Ishikawa (cell line): ENCODE measurements at regions not wholly inside any gene's neighbourhood (a gene's known extent, or its start where the extent isn't known, plus 50 kb on each side); places are given as distances from the start of the nearest gene placed in this dataset.

Source experiments
- CEBPB ChIP-seq: IDR thresholded peaks from 2 replicates; pipeline ENCODE4 v1.6.1; 2012
- CREB1 ChIP-seq: IDR thresholded peaks from 2 replicates; pipeline ENCODE4 v1.6.1; 2012; ENCODE audit warnings: low read depth
- EGR1 ChIP-seq: IDR thresholded peaks from 2 replicates; pipeline ENCODE4 v1.6.1; 2012
- EP300 ChIP-seq: IDR thresholded peaks from 2 replicates; pipeline ENCODE4 v1.6.1; 2012; ENCODE audit warnings: borderline replicate concordance
- FOXM1 ChIP-seq: IDR thresholded peaks from 2 replicates; pipeline ENCODE4 v1.6.1; 2012; ENCODE audit warnings: low read depth, borderline replicate concordance
- NFIC ChIP-seq: IDR thresholded peaks from 2 replicates; pipeline ENCODE4 v1.6.1; 2012
- TAF1 ChIP-seq: IDR thresholded peaks from 2 replicates; pipeline ENCODE4 v1.6.1; 2012; ENCODE audit warnings: low read depth, mild to moderate bottlenecking
- USF1 ChIP-seq: IDR thresholded peaks from 2 replicates; pipeline ENCODE4 v1.6.1; 2012
- YY1 ChIP-seq: IDR thresholded peaks from 2 replicates; pipeline ENCODE4 v1.6.1; 2012; ENCODE audit warnings: low read depth
- TF ChIP-seq, protein P1 (sequence below): IDR thresholded peaks from 2 replicates; pipeline ENCODE4 v1.6.1; 2012
- TF ChIP-seq, protein P2 (sequence below): IDR thresholded peaks from 2 replicates; pipeline ENCODE4 v1.6.1; 2012; ENCODE audit warnings: low read depth, mild to moderate bottlenecking

- TF ChIP-seq, protein P1, sequence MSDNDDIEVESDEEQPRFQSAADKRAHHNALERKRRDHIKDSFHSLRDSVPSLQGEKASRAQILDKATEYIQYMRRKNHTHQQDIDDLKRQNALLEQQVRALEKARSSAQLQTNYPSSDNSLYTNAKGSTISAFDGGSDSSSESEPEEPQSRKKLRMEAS, result no peak
- TF ChIP-seq, protein P2, sequence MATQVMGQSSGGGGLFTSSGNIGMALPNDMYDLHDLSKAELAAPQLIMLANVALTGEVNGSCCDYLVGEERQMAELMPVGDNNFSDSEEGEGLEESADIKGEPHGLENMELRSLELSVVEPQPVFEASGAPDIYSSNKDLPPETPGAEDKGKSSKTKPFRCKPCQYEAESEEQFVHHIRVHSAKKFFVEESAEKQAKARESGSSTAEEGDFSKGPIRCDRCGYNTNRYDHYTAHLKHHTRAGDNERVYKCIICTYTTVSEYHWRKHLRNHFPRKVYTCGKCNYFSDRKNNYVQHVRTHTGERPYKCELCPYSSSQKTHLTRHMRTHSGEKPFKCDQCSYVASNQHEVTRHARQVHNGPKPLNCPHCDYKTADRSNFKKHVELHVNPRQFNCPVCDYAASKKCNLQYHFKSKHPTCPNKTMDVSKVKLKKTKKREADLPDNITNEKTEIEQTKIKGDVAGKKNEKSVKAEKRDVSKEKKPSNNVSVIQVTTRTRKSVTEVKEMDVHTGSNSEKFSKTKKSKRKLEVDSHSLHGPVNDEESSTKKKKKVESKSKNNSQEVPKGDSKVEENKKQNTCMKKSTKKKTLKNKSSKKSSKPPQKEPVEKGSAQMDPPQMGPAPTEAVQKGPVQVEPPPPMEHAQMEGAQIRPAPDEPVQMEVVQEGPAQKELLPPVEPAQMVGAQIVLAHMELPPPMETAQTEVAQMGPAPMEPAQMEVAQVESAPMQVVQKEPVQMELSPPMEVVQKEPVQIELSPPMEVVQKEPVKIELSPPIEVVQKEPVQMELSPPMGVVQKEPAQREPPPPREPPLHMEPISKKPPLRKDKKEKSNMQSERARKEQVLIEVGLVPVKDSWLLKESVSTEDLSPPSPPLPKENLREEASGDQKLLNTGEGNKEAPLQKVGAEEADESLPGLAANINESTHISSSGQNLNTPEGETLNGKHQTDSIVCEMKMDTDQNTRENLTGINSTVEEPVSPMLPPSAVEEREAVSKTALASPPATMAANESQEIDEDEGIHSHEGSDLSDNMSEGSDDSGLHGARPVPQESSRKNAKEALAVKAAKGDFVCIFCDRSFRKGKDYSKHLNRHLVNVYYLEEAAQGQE, result no peak
- no peak for TF ChIP-seq FOXM1
- no peak for TF ChIP-seq YY1
- TF ChIP-seq EP300, result no peak
- TF ChIP-seq NFIC, result no peak
- no peak for TF ChIP-seq CREB1
- no peak for TF ChIP-seq CEBPB
- TF ChIP-seq USF1, result no peak
- TF ChIP-seq TAF1, result no peak
- no peak for TF ChIP-seq EGR1
Measured at GRCh38 chr5:98243972-98244371, 529.5 kb upstream of the RGMB start.
